NCI-H1048 (cell line): ENCODE measurements at regions not wholly inside any gene's neighbourhood (a gene's known extent, or its start where the extent isn't known, plus 50 kb on each side); places are given as distances from the start of the nearest gene placed in this dataset.

Experiments used
- DNase-seq: peaks from one replicate; lab custom pipeline; 2025; lab: John Stamatoyannopoulos, UW

GRCh38 chr2:139162456-139162855 is 382.3 kb upstream of the NXPH2 start:
- no peak for DNase-seq

- DNase-seq, result no peak
These were observed 380.6 kb upstream of the NXPH2 start for GRCh38 chr2:139160836-139161235.

- no peak for DNase-seq
These were observed 379.0 kb upstream of the NXPH2 start for GRCh38 chr2:139159177-139159576.

GRCh38 chr2:139156730-139157129 is 376.5 kb upstream of the NXPH2 start:
- DNase-seq, result no peak

GRCh38 chr2:139155991-139156390 is 375.8 kb upstream of the NXPH2 start:
- DNase-seq, result no peak

GRCh38 chr2:139142252-139142880 is 362.2 kb upstream of the NXPH2 start:
- DNase-seq, result no peak

- DNase-seq, result no peak
These were observed 344.1 kb upstream of the NXPH2 start for GRCh38 chr2:139124271-139124670.

GRCh38 chr2:139123795-139124194 is 343.6 kb upstream of the NXPH2 start:
- DNase-seq, result no peak

- no peak for DNase-seq
These were observed 342.5 kb upstream of the NXPH2 start for GRCh38 chr2:139122711-139123158.

GRCh38 chr2:139099721-139100120 is 319.5 kb upstream of the NXPH2 start:
- DNase-seq, result no peak

- DNase-seq, result no peak
These were observed 318.8 kb upstream of the NXPH2 start for GRCh38 chr2:139098961-139099360.

GRCh38 chr2:139083121-139083520 is 302.9 kb upstream of the NXPH2 start:
- no peak for DNase-seq

GRCh38 chr2:139080244-139080643 is 300.1 kb upstream of the NXPH2 start:
- no peak for DNase-seq

- no peak for DNase-seq
These were observed 299.1 kb upstream of the NXPH2 start for GRCh38 chr2:139079311-139079710.

- no peak for DNase-seq
These were observed 298.2 kb upstream of the NXPH2 start for GRCh38 chr2:139078376-139078775.

GRCh38 chr2:139077099-139077737 is 297.0 kb upstream of the NXPH2 start:
- DNase-seq, result no peak

- DNase-seq, result no peak
These were observed 287.7 kb upstream of the NXPH2 start for GRCh38 chr2:139067874-139068273.

- DNase-seq, result no peak
These were observed 286.9 kb upstream of the NXPH2 start for GRCh38 chr2:139067072-139067471.

- DNase-seq, result no peak
These were observed 284.0 kb upstream of the NXPH2 start for GRCh38 chr2:139064159-139064558.

- DNase-seq, result no peak
These were observed 279.4 kb upstream of the NXPH2 start for GRCh38 chr2:139059617-139060016.

- no peak for DNase-seq
These were observed 275.0 kb upstream of the NXPH2 start for GRCh38 chr2:139055202-139055601.

GRCh38 chr2:139048017-139048416 is 267.8 kb upstream of the NXPH2 start:
- no peak for DNase-seq

- DNase-seq, result no peak
These were observed 265.3 kb upstream of the NXPH2 start for GRCh38 chr2:139045524-139045923.

- DNase-seq, result no peak
These were observed 253.9 kb upstream of the NXPH2 start for GRCh38 chr2:139034064-139034463.
